ENCODE measurements at regions not wholly inside any gene's neighbourhood (a gene's known extent, or its start where the extent isn't known, plus 50 kb on each side); places are given as distances from the start of the nearest gene placed in this dataset.

GRCh38 chr6:95682476-95682875 lies 105.1 kb downstream of the MANEA start:
- ATAC-seq (no peak), DNase-seq (ENCODE audit: low read depth, low spot score) (no peak), FAIRE-seq (no peak)
- Histone ChIP-seq H3K79me2 (ENCODE audit: control insufficient read depth, insufficient read depth, low read length) (no peaks in the 10 kb centered on the region), H3K9me3 (replicated peaks; ENCODE audit: control insufficient read depth, insufficient read depth, low read length) (no peaks in the 10 kb centered on the region), H3K27ac (ENCODE audit: control insufficient read depth, insufficient read depth) (no peak overlapping the region), H3K9ac (ENCODE audit: control insufficient read depth, insufficient read depth, low read length) (no peak overlapping the region), H3K36me3 (ENCODE audit: control insufficient read depth in 2 of 2, insufficient read depth in 2 of 2, low read length in 1 of 2) (no peaks in the 10 kb centered on the region), H3K4me1 (ENCODE audit: control insufficient read depth, insufficient read depth, low read length) (no peaks in the 10 kb centered on the region), H3K4me2 (ENCODE audit: control insufficient read depth, insufficient read depth) (no peak overlapping the region), H3K4me3 (no peak overlapping the region), H3K27me3 (replicated peaks in 1 of 2; ENCODE audit: control insufficient read depth in 2 of 2, insufficient read depth in 2 of 2, low read length in 1 of 2) (no peaks in the 10 kb centered on the region; a peak in 1 of 4 replicates), H4K20me1 (ENCODE audit: control insufficient read depth, insufficient read depth) (no peaks in the 10 kb centered on the region), H2AFZ (ENCODE audit: control insufficient read depth, low read depth, low read length) (no peak overlapping the region)
- BruUV-seq (replicated peaks): no TSS peak
- ChIA-PET RAD21 (ENCODE audit: unreplicated experiment) (no interaction called here), POLR2A (no interaction called here), CTCF (no interaction called here), SMC1A (ENCODE audit: uncharacterized antibody, unreplicated experiment) (no interaction called here)
- TF ChIP-seq HSF1 (IDR thresholded peaks at IDR 0.05; ENCODE audit: low read depth, low read length): no peak
- no peak for TF ChIP-seq DPF2 (IDR thresholded peaks at IDR 0.05)
- TF ChIP-seq CHD2 (IDR thresholded peaks at IDR 0.05; ENCODE audit: borderline replicate concordance, low read depth, low read length): no peak
- TF ChIP-seq HCFC1 (IDR thresholded peaks at IDR 0.05; ENCODE audit: low read length): no peak
- TF ChIP-seq YY1 (IDR thresholded peaks at IDR 0.05; ENCODE audit: low read depth, low read length): no peak
- no peak for TF ChIP-seq CBFB (IDR thresholded peaks at IDR 0.05; ENCODE audit: low read depth)
- no peak for TF ChIP-seq RCOR1 (conservative IDR thresholded peaks at IDR 0.05; ENCODE audit: low read depth, low read length)
- no peak for TF ChIP-seq ZNF24 (IDR thresholded peaks at IDR 0.05)
- TF ChIP-seq WRNIP1 (IDR thresholded peaks at IDR 0.05; ENCODE audit: borderline replicate concordance, low read depth, low read length): no peak
- WGBS (ENCODE audit: insufficient coverage, insufficient replicate concordance, low lambda C conversion rate, missing lambda C conversion rate): 53% methylated on average over 1 of the region's 1 CpG
- intact Hi-C loops (cut with micrococcal nuclease; ENCODE audit: unreplicated experiment): no loop called here
- in situ Hi-C loops (cut with MboI): no loop called here

- FAIRE-seq (no peak), DNase-seq (ENCODE audit: low read depth, low spot score) (no peak), ATAC-seq (no peak; the same call in 2 of the 3 replicates)
- no TSS peak for BruUV-seq (replicated peaks)
- TF ChIP-seq ZNF24 (IDR thresholded peaks at IDR 0.05) (no peak), ZNF384 (IDR thresholded peaks at IDR 0.05; ENCODE audit: borderline replicate concordance, low read depth, low read length) (no peak), TAF1 (IDR thresholded peaks at IDR 0.05; ENCODE audit: borderline replicate concordance, low read depth, low read length) (no peak), PRDM15 (CRISPR knock-in tag; IDR thresholded peaks at IDR 0.05) (no peak), JUND (IDR thresholded peaks at IDR 0.05; ENCODE audit: low read depth, low read length) (no peak), POLR2AphosphoS2 (IDR thresholded peaks at IDR 0.05; ENCODE audit: low read depth, low read length) (no peak)
- SMC1A ChIA-PET (ENCODE audit: uncharacterized antibody, unreplicated experiment): no interaction called here
- RAD21 ChIA-PET (ENCODE audit: unreplicated experiment): no interaction called here
- in situ Hi-C loops (cut with MboI): no loop called here
- H3K4me1 ChIP-seq (ENCODE audit: control insufficient read depth, insufficient read depth, low read length): no peaks in the 10 kb centered on the region
- H3K4me3 ChIP-seq: no peak overlapping the region
- 32% methylated on average over 3 of the region's 3 CpGs for WGBS (ENCODE audit: insufficient coverage, insufficient replicate concordance, low lambda C conversion rate, missing lambda C conversion rate)
- no peaks in the 10 kb centered on the region for H4K20me1 ChIP-seq (ENCODE audit: control insufficient read depth, insufficient read depth)
- H3K27me3 ChIP-seq (replicated peaks in 1 of 2; ENCODE audit: control insufficient read depth in 2 of 2, insufficient read depth in 2 of 2, low read length in 1 of 2): no peaks in the 10 kb centered on the region; a peak in 1 of 4 replicates
- H3K9ac ChIP-seq (ENCODE audit: control insufficient read depth, insufficient read depth, low read length): no peak overlapping the region
- POLR2A ChIA-PET: no interaction called here
- intact Hi-C loops (cut with micrococcal nuclease; ENCODE audit: unreplicated experiment): no loop called here
- CTCF ChIA-PET: no interaction called here
- no peaks in the 10 kb centered on the region for H3K9me3 ChIP-seq (replicated peaks; ENCODE audit: control insufficient read depth, insufficient read depth, low read length)
- H3K4me2 ChIP-seq (ENCODE audit: control insufficient read depth, insufficient read depth): no peak overlapping the region
- no peak overlapping the region for H2AFZ ChIP-seq (ENCODE audit: control insufficient read depth, low read depth, low read length)
- no peaks in the 10 kb centered on the region for H3K79me2 ChIP-seq (ENCODE audit: control insufficient read depth, insufficient read depth, low read length)
- no peak overlapping the region for H3K27ac ChIP-seq (ENCODE audit: control insufficient read depth, insufficient read depth)
- H3K36me3 ChIP-seq (ENCODE audit: control insufficient read depth in 2 of 2, insufficient read depth in 2 of 2, low read length in 1 of 2): no peaks in the 10 kb centered on the region
Measured at GRCh38 chr6:95685822-95686221, 108.5 kb downstream of the MANEA start.

All from GM12878 (cell line).